ENCODE measurements at regions not wholly inside any gene's neighbourhood (a gene's known extent, or its start where the extent isn't known, plus 50 kb on each side); places are given as distances from the start of the nearest gene placed in this dataset.

DNA sequence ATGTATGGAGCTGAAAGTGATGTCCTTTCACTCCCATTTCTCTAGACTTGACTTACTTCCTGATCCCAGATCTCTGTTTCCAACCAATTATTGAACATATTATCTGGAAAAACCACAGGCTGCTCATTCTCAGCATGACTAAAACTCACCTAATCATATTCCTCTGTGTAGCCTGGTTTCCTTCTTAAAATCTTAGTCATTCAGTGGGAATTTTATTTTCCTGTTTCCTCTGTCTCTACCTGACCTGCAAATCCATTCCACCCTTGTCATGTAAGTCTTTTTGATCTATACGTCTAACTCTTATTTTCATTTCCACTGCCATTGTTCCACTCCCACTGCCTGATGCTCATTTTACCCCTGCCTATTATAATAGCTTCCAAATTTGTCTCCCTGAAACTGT is 67.9 kb upstream of the APOBEC4 start:
- H3K4me3 ChIP-seq: no peak overlapping the region
- DNase-seq: no peak
- no peak overlapping the region for H3K9ac ChIP-seq (ENCODE audit: low read depth in 2 of 2, low read length in 2 of 2)
- no peaks in the 10 kb centered on the region for H3K36me3 ChIP-seq
- intact Hi-C loops (cut with DNase I): no loop called here
- H3K27me3 ChIP-seq: no peaks in the 10 kb centered on the region
- no peaks in the 10 kb centered on the region for H3K4me1 ChIP-seq
- H3K9me3 ChIP-seq: no peaks in the 10 kb centered on the region
- TF ChIP-seq CTCF (IDR thresholded peaks at IDR 0.05): no peak
- H3K27ac ChIP-seq: no peak overlapping the region

GRCh38 chr1:183720028-183720427 is 66.9 kb upstream of the APOBEC4 start:
- no peak for TF ChIP-seq CTCF (IDR thresholded peaks at IDR 0.05)
- Histone ChIP-seq H3K36me3 (no peaks in the 10 kb centered on the region), H3K4me3 (no peak overlapping the region), H3K27me3 (no peaks in the 10 kb centered on the region), H3K9me3 (no peaks in the 10 kb centered on the region), H3K9ac (ENCODE audit: low read depth in 2 of 2, low read length in 2 of 2) (no peak overlapping the region), H3K4me1 (no peaks in the 10 kb centered on the region), H3K27ac (no peak overlapping the region)
- intact Hi-C loops (cut with DNase I): no loop called here
- DNase-seq: no peak

GRCh38 chr1:183719289-183719688 is 66.2 kb upstream of the APOBEC4 start:
- H3K4me1 ChIP-seq: no peaks in the 10 kb centered on the region
- no peak overlapping the region for H3K27ac ChIP-seq
- H3K9ac ChIP-seq (ENCODE audit: low read depth in 2 of 2, low read length in 2 of 2): no peak overlapping the region
- no peak for TF ChIP-seq CTCF (IDR thresholded peaks at IDR 0.05)
- H3K9me3 ChIP-seq: no peaks in the 10 kb centered on the region
- H3K4me3 ChIP-seq: no peak overlapping the region
- no peaks in the 10 kb centered on the region for H3K27me3 ChIP-seq
- no peak for DNase-seq
- H3K36me3 ChIP-seq: no peaks in the 10 kb centered on the region
- intact Hi-C loops (cut with DNase I): no loop called here

DNA sequence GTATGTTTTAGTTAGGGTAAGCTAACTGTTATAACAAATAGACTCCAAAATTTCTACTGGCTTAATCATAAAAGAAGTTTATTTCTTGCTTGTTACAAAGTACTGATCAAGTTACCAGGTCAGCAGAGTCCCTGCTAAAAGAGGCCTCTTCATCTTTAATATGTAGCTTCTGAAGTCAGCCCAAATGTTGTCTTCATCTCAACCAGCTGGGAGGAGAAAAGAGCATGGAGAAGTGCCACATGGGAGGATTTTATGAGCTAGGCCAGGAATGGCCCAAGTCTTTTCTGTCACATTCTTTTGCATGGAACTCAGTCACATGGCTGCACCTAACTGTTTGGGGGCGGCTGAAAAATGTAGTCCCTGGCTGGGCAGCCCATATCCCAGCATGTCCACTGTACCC is 63.2 kb upstream of the APOBEC4 start:
- no peak overlapping the region for H3K27ac ChIP-seq
- no peaks in the 10 kb centered on the region for H3K36me3 ChIP-seq
- intact Hi-C loops (cut with DNase I): no loop called here
- H3K9ac ChIP-seq (ENCODE audit: low read depth in 2 of 2, low read length in 2 of 2): no peak overlapping the region
- no peak overlapping the region for H3K4me3 ChIP-seq
- TF ChIP-seq CTCF (IDR thresholded peaks at IDR 0.05): no peak
- H3K27me3 ChIP-seq: no peaks in the 10 kb centered on the region
- no peak for DNase-seq
- no peaks in the 10 kb centered on the region for H3K9me3 ChIP-seq
- H3K4me1 ChIP-seq: no peaks in the 10 kb centered on the region

GRCh38 chr1:183711741-183712361 is 58.7 kb upstream of the APOBEC4 start:
- Histone ChIP-seq H3K36me3 (no peaks in the 10 kb centered on the region), H3K4me1 (no peaks in the 10 kb centered on the region), H3K27ac (no peak overlapping the region), H3K27me3 (no peaks in the 10 kb centered on the region), H3K9ac (ENCODE audit: low read depth in 2 of 2, low read length in 2 of 2) (no peak overlapping the region), H3K4me3 (no peak overlapping the region), H3K9me3 (no peaks in the 10 kb centered on the region)
- no peak for DNase-seq
- no peak for TF ChIP-seq CTCF (IDR thresholded peaks at IDR 0.05)
- intact Hi-C loops (cut with DNase I): no loop called here

Data from colonic mucosa (tissue), 4 donors.